ENCODE measurements at regions not wholly inside any gene's neighbourhood (a gene's known extent, or its start where the extent isn't known, plus 50 kb on each side); places are given as distances from the start of the nearest gene placed in this dataset.

- no peak overlapping the region for H3K27ac ChIP-seq
- H3K27me3 ChIP-seq (ENCODE audit: control insufficient read depth, insufficient read depth, low read length), result no peaks in the 10 kb centered on the region
- no peak overlapping the region for H3K4me2 ChIP-seq (ENCODE audit: low read length)
- H3K36me3 ChIP-seq (ENCODE audit: control insufficient read depth, insufficient read depth, low read length), result no peaks in the 10 kb centered on the region
- no peak overlapping the region for H2AFZ ChIP-seq
- H3K9ac ChIP-seq, result no peak overlapping the region
- no peak for TF ChIP-seq CTCF (IDR thresholded peaks at IDR 0.05)
- no peaks in the 10 kb centered on the region for H3K4me1 ChIP-seq
- H3K9me3 ChIP-seq (ENCODE audit: control insufficient read depth, low read length), result no peaks in the 10 kb centered on the region
- no peak overlapping the region for H3K4me3 ChIP-seq (ENCODE audit: low read depth, low read length)
- H3K79me2 ChIP-seq, result no peaks in the 10 kb centered on the region
These were observed 137.5 kb upstream of the CCND2 start for GRCh38 chr12:4135919-4136605.

GRCh38 chr12:4134448-4135263 is 138.9 kb upstream of the CCND2 start:
- Histone ChIP-seq H3K9me3 (ENCODE audit: control insufficient read depth, low read length) (no peaks in the 10 kb centered on the region), H3K4me3 (ENCODE audit: low read depth, low read length) (no peak overlapping the region), H2AFZ (no peak overlapping the region), H3K27me3 (ENCODE audit: control insufficient read depth, insufficient read depth, low read length) (no peaks in the 10 kb centered on the region), H3K9ac (no peak overlapping the region), H3K4me2 (ENCODE audit: low read length) (no peak overlapping the region), H3K79me2 (no peaks in the 10 kb centered on the region), H3K36me3 (ENCODE audit: control insufficient read depth, insufficient read depth, low read length) (no peaks in the 10 kb centered on the region), H3K27ac (no peak overlapping the region), H3K4me1 (no peaks in the 10 kb centered on the region)
- no peak for TF ChIP-seq CTCF (IDR thresholded peaks at IDR 0.05)

- Histone ChIP-seq H3K27ac (no peak overlapping the region), H3K4me2 (ENCODE audit: low read length) (no peak overlapping the region)
- TF ChIP-seq CTCF (IDR thresholded peaks at IDR 0.05), result no peak
These were observed 139.7 kb upstream of the CCND2 start for GRCh38 chr12:4133636-4134447.

GRCh38 chr12:4133029-4133428 is 140.5 kb upstream of the CCND2 start:
- no peak for TF ChIP-seq CTCF (IDR thresholded peaks at IDR 0.05)
- Histone ChIP-seq H2AFZ (no peak overlapping the region), H3K36me3 (ENCODE audit: control insufficient read depth, insufficient read depth, low read length) (no peaks in the 10 kb centered on the region), H3K4me3 (ENCODE audit: low read depth, low read length) (no peak overlapping the region), H3K4me1 (no peaks in the 10 kb centered on the region), H3K79me2 (no peaks in the 10 kb centered on the region), H3K4me2 (ENCODE audit: low read length) (no peak overlapping the region), H3K9me3 (ENCODE audit: control insufficient read depth, low read length) (no peaks in the 10 kb centered on the region), H3K27ac (no peak overlapping the region), H3K27me3 (ENCODE audit: control insufficient read depth, insufficient read depth, low read length) (no peaks in the 10 kb centered on the region), H3K9ac (no peak overlapping the region)

More at GRCh38 chr12:4133636-4134447, 139.7 kb upstream of the CCND2 start:
- H3K36me3 ChIP-seq (ENCODE audit: control insufficient read depth, insufficient read depth, low read length), result no peaks in the 10 kb centered on the region
- H3K79me2 ChIP-seq, result no peaks in the 10 kb centered on the region
- no peaks in the 10 kb centered on the region for H3K9me3 ChIP-seq (ENCODE audit: control insufficient read depth, low read length)
- no peaks in the 10 kb centered on the region for H3K4me1 ChIP-seq
- H3K4me3 ChIP-seq (ENCODE audit: low read depth, low read length), result no peak overlapping the region
- H3K9ac ChIP-seq, result no peak overlapping the region
- H2AFZ ChIP-seq, result no peak overlapping the region
- no peaks in the 10 kb centered on the region for H3K27me3 ChIP-seq (ENCODE audit: control insufficient read depth, insufficient read depth, low read length)

Data from parathyroid adenoma (tissue), 2 donors.